Calu3 (cell line): ENCODE measurements at regions not wholly inside any gene's neighbourhood (a gene's known extent, or its start where the extent isn't known, plus 50 kb on each side); places are given as distances from the start of the nearest gene placed in this dataset.
"Not testable (repeated sequence)": the region's sequence is repeated elsewhere in the genome, so short reads cannot be mapped to it uniquely, and the experiment has no call there.

Source experiments
- BruUV-seq: library from RNA; stranded (reverse); fragments of 400-500 nt; replicated peaks from 2 replicates; lab custom pipeline; 2021; lab: Mats Ljungman, UMichigan
- CTCF ChIA-PET: fragments of 300-600 bp; sonication (Branson Sonifier 250); formaldehyde crosslinking; loops from one replicate; lab custom pipeline; 2022; ENCODE audit warnings: antibody characterized with exemption; lab: Charles Lee
- DNase-seq: peaks from one replicate; pipeline ENCODE4 v3.0.0; 2022
- H3K27ac Mint-ChIP-seq: one replicate; pipeline ENCODE4 v1.8.0; 2022; ENCODE audit warnings: mixed read lengths; ENCODE audit not compliant: unreplicated experiment
- H3K27me3 Mint-ChIP-seq: one replicate; pipeline ENCODE4 v1.8.0; 2022; ENCODE audit warnings: mixed read lengths; ENCODE audit not compliant: unreplicated experiment
- H3K36me3 Mint-ChIP-seq: one replicate; pipeline ENCODE4 v1.8.0; 2022; ENCODE audit warnings: mild to moderate bottlenecking, moderate library complexity, mixed read lengths; ENCODE audit not compliant: insufficient read depth, unreplicated experiment
- H3K4me1 Mint-ChIP-seq: one replicate; pipeline ENCODE4 v1.8.0; 2022; ENCODE audit warnings: mild to moderate bottlenecking, low read depth, mixed read lengths; ENCODE audit not compliant: unreplicated experiment
- H3K4me3 Mint-ChIP-seq: one replicate; pipeline ENCODE4 v1.8.0; 2022; ENCODE audit warnings: mild to moderate bottlenecking, low read depth, moderate library complexity, mixed read lengths; ENCODE audit not compliant: unreplicated experiment
- H3K9me3 Mint-ChIP-seq: one replicate; pipeline ENCODE4 v1.8.0; 2022; ENCODE audit warnings: low read depth, mixed read lengths; ENCODE audit not compliant: unreplicated experiment
- intact Hi-C: fragments of 100-400 bp; cut with micrococcal nuclease; formaldehyde crosslinking; loops from one replicate; pipeline ENCODE4 v1.10.0; 2022; ENCODE audit not compliant: unreplicated experiment
- TF ChIP-seq, protein P1 (sequence below): fragments of 200-600 bp; IDR thresholded peaks from one replicate; pipeline ENCODE4 v1.8.0; 2022; ENCODE audit warnings: antibody characterized with exemption; ENCODE audit not compliant: unreplicated experiment

DNA sequence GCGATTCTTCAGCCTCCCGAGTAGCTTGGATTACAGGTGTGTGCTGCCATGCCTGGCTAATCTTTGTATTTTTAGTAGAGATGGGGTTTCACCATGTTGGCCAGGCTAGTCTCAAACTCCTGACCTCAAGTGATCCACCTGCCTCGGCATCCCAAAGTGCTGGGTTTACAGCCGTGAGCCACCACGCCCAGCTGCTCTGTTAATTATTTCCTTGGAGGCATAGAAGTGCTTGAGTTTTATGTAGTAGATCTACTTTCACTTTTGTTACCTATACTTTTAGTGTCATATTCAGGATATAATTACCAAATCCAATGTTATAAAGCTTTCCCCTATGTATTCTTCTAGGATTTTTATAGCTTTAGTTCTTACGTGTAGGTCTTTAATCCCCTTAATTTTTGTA, 1093.0 kb downstream of the GATA3 start:
- Mint-ChIP-seq H3K27ac (no peak overlapping the region), H3K4me3 (no peak overlapping the region), H3K36me3 (no peaks in the 10 kb centered on the region), H3K27me3 (no peaks in the 10 kb centered on the region), H3K9me3 (peaks cover 4% of the 10 kb centered on the region), H3K4me1 (no peaks in the 10 kb centered on the region)
- no TSS peak for BruUV-seq
- DNase-seq: peak; percentile 42
- intact Hi-C loops: no loop called here
- TF ChIP-seq, protein P1, sequence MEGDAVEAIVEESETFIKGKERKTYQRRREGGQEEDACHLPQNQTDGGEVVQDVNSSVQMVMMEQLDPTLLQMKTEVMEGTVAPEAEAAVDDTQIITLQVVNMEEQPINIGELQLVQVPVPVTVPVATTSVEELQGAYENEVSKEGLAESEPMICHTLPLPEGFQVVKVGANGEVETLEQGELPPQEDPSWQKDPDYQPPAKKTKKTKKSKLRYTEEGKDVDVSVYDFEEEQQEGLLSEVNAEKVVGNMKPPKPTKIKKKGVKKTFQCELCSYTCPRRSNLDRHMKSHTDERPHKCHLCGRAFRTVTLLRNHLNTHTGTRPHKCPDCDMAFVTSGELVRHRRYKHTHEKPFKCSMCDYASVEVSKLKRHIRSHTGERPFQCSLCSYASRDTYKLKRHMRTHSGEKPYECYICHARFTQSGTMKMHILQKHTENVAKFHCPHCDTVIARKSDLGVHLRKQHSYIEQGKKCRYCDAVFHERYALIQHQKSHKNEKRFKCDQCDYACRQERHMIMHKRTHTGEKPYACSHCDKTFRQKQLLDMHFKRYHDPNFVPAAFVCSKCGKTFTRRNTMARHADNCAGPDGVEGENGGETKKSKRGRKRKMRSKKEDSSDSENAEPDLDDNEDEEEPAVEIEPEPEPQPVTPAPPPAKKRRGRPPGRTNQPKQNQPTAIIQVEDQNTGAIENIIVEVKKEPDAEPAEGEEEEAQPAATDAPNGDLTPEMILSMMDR: no peak
- CTCF ChIA-PET: interaction anchor here (1.2 kb wide), 1 partner anchor 9 kb away, joined by 5 read pairs; no protein-coding TSS in a partner anchor

DNA sequence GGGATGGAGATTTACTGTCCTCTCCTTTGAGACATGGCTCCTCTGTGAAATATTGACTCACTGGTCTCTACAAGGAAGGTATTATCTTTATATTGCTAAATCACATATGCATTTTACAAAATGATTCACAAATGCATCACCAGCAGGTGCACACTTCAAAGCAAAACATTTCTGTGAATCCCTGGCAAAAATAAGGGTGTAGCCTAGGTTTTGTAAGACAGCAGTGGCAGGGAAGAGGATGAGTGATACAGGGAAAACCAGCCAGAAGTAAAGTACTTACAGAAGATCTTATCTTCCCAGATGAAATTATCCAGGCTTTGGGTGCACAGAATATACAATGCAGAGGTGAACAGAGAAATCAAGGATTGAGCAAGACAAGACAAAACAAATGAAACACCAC, 1094.6 kb downstream of the GATA3 start:
- Mint-ChIP-seq H3K27ac (no peak overlapping the region), H3K9me3 (peaks cover 4% of the 10 kb centered on the region), H3K4me1 (no peaks in the 10 kb centered on the region), H3K36me3 (no peaks in the 10 kb centered on the region), H3K27me3 (no peaks in the 10 kb centered on the region), H3K4me3 (no peak overlapping the region)
- no TSS peak for BruUV-seq
- TF ChIP-seq, protein P1: no peak
- no peak for DNase-seq
- CTCF ChIA-PET: no interaction called here
- intact Hi-C loops: no loop called here

DNA sequence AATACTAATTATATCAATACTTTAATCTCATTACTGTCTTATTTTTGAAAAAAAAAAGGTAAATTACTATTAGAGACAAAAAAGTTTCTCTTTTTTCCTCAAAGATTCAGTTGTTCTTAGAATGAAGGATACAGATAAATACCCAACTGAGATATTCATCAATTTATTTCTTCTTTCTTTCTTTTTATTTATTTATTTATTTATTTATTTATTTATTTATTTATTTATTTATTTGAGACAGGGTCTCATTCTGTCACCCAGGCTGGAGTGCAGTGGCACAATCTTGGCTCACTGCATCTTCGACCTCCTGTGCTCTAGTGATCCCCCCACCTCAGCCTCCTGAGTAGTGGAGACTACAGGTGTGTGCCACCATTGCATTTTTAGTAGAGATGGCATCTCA, 1098.6 kb downstream of the GATA3 start:
- CTCF ChIA-PET, BruUV-seq, H3K9me3 Mint-ChIP-seq: not testable (repeated sequence)

DNA sequence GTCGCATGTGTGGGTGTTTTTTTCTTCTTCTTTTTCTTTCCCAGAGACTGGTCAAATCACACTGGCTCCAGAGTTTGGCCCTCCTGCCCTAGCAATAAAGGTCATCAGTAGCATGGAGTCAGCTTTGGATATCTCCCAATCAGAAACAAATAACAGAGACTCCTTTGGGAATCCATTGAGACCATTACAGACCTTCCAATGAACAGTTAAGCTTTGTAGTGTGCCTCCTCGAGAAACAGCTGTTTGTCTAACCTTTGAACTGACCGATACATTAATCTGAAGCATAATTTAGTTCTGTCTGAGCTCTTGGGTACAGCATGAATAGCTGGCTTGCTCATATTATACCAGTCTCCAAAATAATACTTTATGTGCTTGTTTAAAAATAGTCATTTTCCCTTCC, 1103.2 kb downstream of the GATA3 start:
- Mint-ChIP-seq H3K27ac (no peak overlapping the region), H3K27me3 (no peaks in the 10 kb centered on the region), H3K4me1 (peaks cover 7% of the 10 kb centered on the region), H3K36me3 (no peaks in the 10 kb centered on the region), H3K4me3 (no peak overlapping the region), H3K9me3 (peaks cover 6% of the 10 kb centered on the region)
- intact Hi-C loops: no loop called here
- DNase-seq: no peak
- CTCF ChIA-PET: no interaction called here
- TF ChIP-seq, protein P1: no peak
- no TSS peak for BruUV-seq

More for the DNA sequence above, 1098.6 kb downstream of the GATA3 start:
- DNase-seq, intact Hi-C loops, H3K4me3 Mint-ChIP-seq, H3K27ac Mint-ChIP-seq, H3K4me1 Mint-ChIP-seq, H3K27me3 Mint-ChIP-seq, H3K36me3 Mint-ChIP-seq: not testable (repeated sequence)

DNA sequence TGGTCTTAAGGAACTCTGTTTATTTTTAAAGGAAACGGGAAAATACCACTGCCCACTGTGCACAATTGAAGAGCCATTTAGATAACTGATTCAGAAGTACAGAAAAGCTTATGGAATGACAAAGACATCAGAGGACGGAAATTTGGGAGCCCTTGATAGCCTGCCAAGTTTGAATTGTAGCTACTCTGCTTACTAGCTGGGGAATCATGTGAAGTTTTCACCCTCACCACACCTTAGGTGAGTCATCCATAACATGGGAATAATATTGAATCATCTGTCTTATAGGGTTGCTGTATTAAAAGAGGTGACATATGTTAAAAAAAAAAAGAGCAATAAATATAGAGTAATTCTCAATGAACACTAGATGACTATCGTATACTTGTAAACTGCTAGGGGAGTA, 1104.2 kb downstream of the GATA3 start:
- BruUV-seq: no TSS peak
- H3K27ac Mint-ChIP-seq: no peak overlapping the region
- no peaks in the 10 kb centered on the region for H3K36me3 Mint-ChIP-seq
- no peak for DNase-seq
- H3K9me3 Mint-ChIP-seq: peaks cover 10% of the 10 kb centered on the region
- intact Hi-C loops: no loop called here
- no peak overlapping the region for H3K4me3 Mint-ChIP-seq
- no peaks in the 10 kb centered on the region for H3K27me3 Mint-ChIP-seq
- peaks cover 7% of the 10 kb centered on the region for H3K4me1 Mint-ChIP-seq
- TF ChIP-seq, protein P1: no peak
- CTCF ChIA-PET: no interaction called here
